Astrocyte of the cerebellum (primary cell): ENCODE measurements at regions not wholly inside any gene's neighbourhood (a gene's known extent, or its start where the extent isn't known, plus 50 kb on each side); places are given as distances from the start of the nearest gene placed in this dataset.

Source experiments
- DNase-seq: peaks from one replicate; pipeline ENCODE4 v3.0.0-alpha.2; 2011; ENCODE audit warnings: low read depth
- H3K4me3 ChIP-seq: 2 replicates; pipeline ENCODE4 v1.5.1; 2011; ENCODE audit warnings: mild to moderate bottlenecking, low read depth, low read length, moderate library complexity
- CTCF ChIP-seq: IDR thresholded peaks from 2 replicates; pipeline ENCODE4 v1.5.1; 2012; ENCODE audit warnings: low read length, low read depth, moderate library complexity, mild to moderate bottlenecking; ENCODE audit errors: missing control alignments
- in situ Hi-C: cut with HindIII; loops from 2 replicates; pipeline ENCODE4 v1.10.0; 2017; ENCODE audit warnings: low sequenced_read_pairs

- DNase-seq: no peak
- no peak overlapping the region for H3K4me3 ChIP-seq
- no peak for TF ChIP-seq CTCF
- in situ Hi-C loops: no loop called here
These were observed 270.1 kb upstream of the MTPN start for GRCh38 chr7:136247211-136247610.

- in situ Hi-C loops: no loop called here
- DNase-seq: no peak
- no peak overlapping the region for H3K4me3 ChIP-seq
- no peak for TF ChIP-seq CTCF
These were observed 268.3 kb upstream of the MTPN start for GRCh38 chr7:136245327-136246004.

- in situ Hi-C loops: no loop called here
- TF ChIP-seq CTCF: no peak
- no peak for DNase-seq
- no peak overlapping the region for H3K4me3 ChIP-seq
These were observed 256.9 kb upstream of the MTPN start for GRCh38 chr7:136234040-136234439.

GRCh38 chr7:136230210-136230609 is 253.1 kb upstream of the MTPN start:
- DNase-seq: no peak
- no peak for TF ChIP-seq CTCF
- in situ Hi-C loops: no loop called here

GRCh38 chr7:136229790-136230189 is 252.6 kb upstream of the MTPN start:
- in situ Hi-C loops: no loop called here
- H3K4me3 ChIP-seq: no peak overlapping the region
- DNase-seq: no peak
- TF ChIP-seq CTCF: no peak

More at GRCh38 chr7:136230210-136230609, 253.1 kb upstream of the MTPN start:
- H3K4me3 ChIP-seq: no peak overlapping the region

GRCh38 chr7:136228171-136228570 is 251.0 kb upstream of the MTPN start:
- no peak for TF ChIP-seq CTCF
- no peak for DNase-seq
- H3K4me3 ChIP-seq: no peak overlapping the region
- in situ Hi-C loops: no loop called here

- in situ Hi-C loops: no loop called here
- DNase-seq: no peak
- no peak for TF ChIP-seq CTCF
- H3K4me3 ChIP-seq: no peak overlapping the region
These were observed 237.2 kb upstream of the MTPN start for GRCh38 chr7:136214356-136214755.
